GM19023 (cell line): ENCODE measurements at regions not wholly inside any gene's neighbourhood (a gene's known extent, or its start where the extent isn't known, plus 50 kb on each side); places are given as distances from the start of the nearest gene placed in this dataset.
"Not testable (repeated sequence)": the region's sequence is repeated elsewhere in the genome, so short reads cannot be mapped to it uniquely, and the experiment has no call there.

Experiments
- ATAC-seq: cut with Tn5 transposase; IDR thresholded peaks from one replicate; pipeline ENCODE4 v1.9.1; 2021; ENCODE audit warnings: mild to moderate bottlenecking, moderate library complexity; ENCODE audit not compliant: unreplicated experiment

DNA sequence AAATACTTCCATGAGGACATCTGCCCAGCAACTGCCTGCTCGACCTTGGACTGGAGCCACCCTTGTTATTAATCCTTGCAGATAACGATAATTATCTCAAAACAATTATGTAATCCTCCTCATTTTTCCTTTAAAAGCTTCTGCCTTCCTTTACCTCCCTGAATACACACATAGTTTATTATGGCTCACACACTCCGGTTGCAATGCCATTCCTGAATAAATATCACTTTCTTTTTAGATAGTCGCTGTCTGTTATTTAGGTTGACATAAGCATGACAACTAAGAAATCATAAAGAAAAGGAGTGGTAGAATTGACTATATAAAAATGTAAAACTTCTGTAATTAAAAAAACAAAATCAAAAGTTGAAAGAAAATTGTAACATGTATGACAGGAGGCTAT, 64.8 kb downstream of the B4GALT7 start:
- ATAC-seq = not testable (repeated sequence)

DNA sequence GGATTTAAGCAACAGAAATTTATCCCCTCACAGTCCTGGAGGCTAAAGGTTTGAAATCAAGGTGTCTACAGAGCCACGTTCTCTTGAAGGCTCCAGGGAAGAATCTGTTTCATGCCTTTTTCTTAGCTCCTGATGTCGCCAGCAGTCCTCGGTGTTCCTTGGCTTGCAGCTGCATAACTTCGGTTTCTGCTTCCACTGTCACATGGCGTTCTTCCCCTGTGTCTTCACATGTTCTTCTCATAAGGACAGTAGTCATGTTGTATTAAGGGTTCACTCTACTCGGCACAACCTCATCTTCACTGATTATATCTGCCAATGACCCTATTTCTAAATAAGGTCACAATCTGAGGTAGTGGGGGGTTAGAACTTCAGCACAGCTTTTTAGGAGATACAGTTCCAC, 65.2 kb downstream of the B4GALT7 start:
- not testable (repeated sequence) for ATAC-seq

DNA sequence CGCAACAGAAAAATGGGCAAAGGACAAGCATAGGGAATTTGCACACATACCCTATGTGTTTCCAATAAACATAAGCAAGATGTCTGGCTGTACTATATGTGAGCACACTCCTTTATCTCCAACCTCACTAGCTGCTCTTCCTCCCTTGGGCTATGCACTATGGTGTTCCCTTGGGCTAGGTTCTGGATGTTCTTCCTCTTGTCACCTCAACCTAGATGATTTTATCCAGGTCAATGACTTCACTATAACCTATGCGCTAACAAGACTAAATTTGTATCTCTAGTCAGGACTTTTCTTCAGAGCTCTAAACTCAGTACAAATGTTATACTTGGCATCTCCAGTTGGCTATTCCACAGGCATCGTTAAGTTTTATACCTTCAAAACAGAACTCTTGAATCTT, 66.0 kb downstream of the B4GALT7 start:
- ATAC-seq = not testable (repeated sequence)

DNA sequence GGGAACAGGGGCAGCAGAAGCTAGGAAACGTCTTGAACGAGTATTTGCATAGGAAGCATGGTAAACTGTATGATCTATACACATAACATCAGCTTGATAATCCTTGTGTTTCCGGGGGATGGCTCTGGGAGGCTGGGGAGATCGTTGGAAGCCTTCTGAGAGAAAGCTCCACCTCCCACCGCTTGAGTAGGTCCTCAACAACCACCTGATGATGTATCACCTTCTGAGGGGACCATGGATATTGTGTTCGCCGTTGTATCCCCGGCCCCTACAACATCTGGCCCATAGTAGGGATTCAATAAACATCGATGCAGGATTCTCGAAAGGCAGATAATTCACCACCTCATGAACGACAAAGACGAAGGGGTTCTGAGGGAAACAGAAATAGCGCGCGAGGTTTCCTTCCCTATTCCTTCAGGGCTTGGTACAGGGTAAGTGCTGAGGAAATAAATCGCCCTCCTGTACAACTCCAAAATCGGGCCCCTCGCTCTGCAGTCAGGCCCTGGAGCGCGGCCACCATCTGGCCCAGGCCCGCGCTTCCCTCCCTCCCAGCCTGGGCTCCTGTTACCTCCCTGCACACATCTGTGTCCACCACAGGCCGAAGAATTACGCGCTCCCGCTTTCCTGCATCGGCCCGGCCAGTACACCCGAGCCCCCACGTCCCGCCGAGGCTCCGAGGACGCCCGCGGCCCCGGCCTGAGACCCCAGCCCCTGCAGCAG, 71.3 kb downstream of the B4GALT7 start:
- peak; percentile 30 for ATAC-seq

DNA sequence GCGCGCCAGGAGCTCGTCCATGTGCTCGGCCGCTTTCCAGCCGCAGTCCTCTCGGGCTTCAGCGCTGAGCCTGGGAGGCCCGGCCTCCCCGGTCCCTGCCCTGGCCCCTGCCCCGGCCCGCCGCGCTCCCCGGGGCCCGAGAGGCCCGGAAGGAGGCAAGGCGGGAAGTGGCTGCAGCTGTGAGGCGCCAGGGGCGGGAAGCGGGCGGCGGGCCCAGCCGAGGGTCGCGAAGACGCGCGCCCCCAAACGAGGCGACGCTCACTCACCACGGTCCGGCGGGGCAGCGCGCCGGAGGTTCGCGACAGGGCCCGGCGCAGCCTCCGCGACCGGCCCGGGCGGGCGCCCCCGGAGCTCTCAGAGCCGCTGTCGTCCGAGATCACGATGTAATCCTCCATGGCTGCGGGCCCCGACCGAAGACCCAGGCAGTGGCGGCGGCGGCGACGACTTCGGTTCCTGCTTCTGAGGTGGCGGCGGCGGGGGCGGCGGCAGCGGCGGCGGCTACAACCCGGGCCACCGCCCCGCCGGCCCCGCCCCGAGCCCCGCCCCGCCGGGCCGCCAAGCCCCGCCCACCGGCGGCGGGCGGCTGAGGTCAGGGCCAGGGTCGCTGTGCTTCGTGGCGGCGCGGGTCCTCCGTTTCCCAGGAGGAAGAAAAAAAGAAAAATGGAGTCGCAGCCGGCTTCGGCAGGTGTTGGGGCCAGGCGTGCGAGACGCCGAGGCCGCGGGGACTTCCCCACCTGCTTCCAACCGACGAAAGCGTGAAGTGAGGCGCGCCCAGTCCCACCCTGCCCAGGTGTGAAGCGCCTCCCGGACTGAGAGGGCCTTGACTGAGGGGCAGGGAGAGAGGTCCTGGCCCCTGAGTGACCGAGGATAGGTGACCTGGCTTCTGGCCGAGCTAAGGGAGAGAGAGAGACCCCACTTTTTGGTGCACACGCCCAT, 72.1 kb downstream of the B4GALT7 start:
- peak; percentile 84 for ATAC-seq
